MM.1S (cell line): ENCODE measurements at regions not wholly inside any gene's neighbourhood (a gene's known extent, or its start where the extent isn't known, plus 50 kb on each side); places are given as distances from the start of the nearest gene placed in this dataset.

Experiments used
- CTCF ChIP-seq: fragments of 300-600 bp; sonication (generic); IDR thresholded peaks from 2 replicates; pipeline ENCODE4 v1.5.1; 2016; ENCODE audit warnings: antibody characterized with exemption, low read length, mixed read lengths
- EZH2 ChIP-seq: fragments of 300-600 bp; sonication (generic); optimal IDR thresholded peaks from 2 replicates; pipeline ENCODE3; 2017; ENCODE audit warnings: low read depth, mild to moderate bottlenecking, antibody characterized with exemption, low read length, mixed read lengths

GRCh38 chr1:18013216-18013615, 94.4 kb upstream of the IGSF21 start:
- TF ChIP-seq CTCF (no peak), EZH2 (no peak)
